SK-N-SH (cell line): ENCODE measurements at regions not wholly inside any gene's neighbourhood (a gene's known extent, or its start where the extent isn't known, plus 50 kb on each side); places are given as distances from the start of the nearest gene placed in this dataset.

ENCODE experiments used
- CTCF ChIA-PET: fragments of 300-600, 350-600 bp; formaldehyde crosslinking; extraction: SDS; loops from one replicate; lab custom pipeline; 2021; lab: Yijun Ruan, JAX
- POLR2A ChIA-PET: fragments of 350-600 bp; sonication (Branson Sonifier 250); formaldehyde crosslinking; extraction: SDS; loops from one replicate; lab custom pipeline; 2020; ENCODE audit warnings: antibody characterized with exemption, inconsistent platforms; lab: Yijun Ruan, JAX
- DNase-seq: peaks from one replicate; pipeline ENCODE4 v3.0.0; 2012
- H2AFZ ChIP-seq: fragments of 200-600 bp; sonication (generic); 2 replicates; pipeline ENCODE4 v1.8.1; 2016; ENCODE audit warnings: antibody characterized with exemption, mild to moderate bottlenecking, low read depth
- H3F3A ChIP-seq: fragments of 200-600 bp; sonication (generic); replicated peaks from 2 replicates; pipeline ENCODE3; 2016; ENCODE audit warnings: antibody characterized with exemption, mild to moderate bottlenecking; ENCODE audit not compliant: insufficient read depth
- H3K27ac ChIP-seq, 2 experiments: fragments of 200-500 bp in 1 of 2; fragments of 200-600 bp in 1 of 2; sonication (Bioruptor generic) in 1 of 2; sonication (generic), shearing (Covaris generic) in 1 of 2; 2 replicates each; pipeline versions ENCODE4 v1.5.1 to v1.6.1; 2014 to 2016; ENCODE audit warnings: low read depth in 2 of 2, inconsistent platforms in 1 of 2, low read length in 1 of 2, mild to moderate bottlenecking in 1 of 2, mixed read lengths in 1 of 2
- H3K27me3 ChIP-seq: fragments of 200-600 bp; sonication (generic), shearing (Covaris generic); 2 replicates; pipeline ENCODE4 v1.6.1; 2016; ENCODE audit warnings: mixed run types; ENCODE audit not compliant: insufficient read depth
- H3K36me3 ChIP-seq, 2 experiments: fragments of 200-500 bp in 1 of 2; fragments of 200-600 bp in 1 of 2; sonication (Bioruptor generic) in 1 of 2; sonication (generic) in 1 of 2; replicated peaks in 1 of 2; 2 replicates each; pipeline versions ENCODE3 to v1.5.1; 2014 to 2016; ENCODE audit warnings: low read length in 1 of 2, mild to moderate bottlenecking in 1 of 2; ENCODE audit not compliant: insufficient read depth in 2 of 2, control insufficient read depth in 1 of 2
- H3K4me1 ChIP-seq, 2 experiments: fragments of 200-500 bp in 1 of 2; fragments of 200-600 bp in 1 of 2; sonication (Bioruptor generic) in 1 of 2; sonication (generic), shearing (Covaris generic) in 1 of 2; 2 replicates each; pipeline versions ENCODE4 v1.5.1 to v1.6.1; 2014 to 2016; ENCODE audit warnings: low read depth in 1 of 2, low read length in 1 of 2, mixed run types in 1 of 2; ENCODE audit not compliant: insufficient read depth in 2 of 2, control insufficient read depth in 1 of 2
- H3K4me2 ChIP-seq: fragments of 200-600 bp; sonication (generic), shearing (Covaris generic); 2 replicates; pipeline ENCODE4 v1.6.1; 2017; ENCODE audit warnings: mixed run types
- H3K4me3 ChIP-seq, 2 experiments: fragments of 200-500 bp in 1 of 2; fragments of 200-600 bp in 1 of 2; sonication (Bioruptor generic) in 1 of 2; sonication (generic), shearing (Covaris generic) in 1 of 2; 2 replicates each; pipeline versions ENCODE4 v1.5.1 to v1.8.1; 2014 to 2016; ENCODE audit warnings: low read depth in 2 of 2, inconsistent platforms in 1 of 2, low read length in 1 of 2, mild to moderate bottlenecking in 1 of 2, mixed read lengths in 1 of 2, moderate library complexity in 1 of 2
- H3K79me2 ChIP-seq: fragments of 200-600 bp; sonication (generic); 2 replicates; pipeline ENCODE4 v1.8.1; 2017; ENCODE audit warnings: mild to moderate bottlenecking; ENCODE audit not compliant: insufficient read depth
- H3K9ac ChIP-seq: fragments of 200-600 bp; sonication (generic); 2 replicates; pipeline ENCODE4 v1.6.1; 2017; ENCODE audit warnings: mixed run types
- H3K9me2 ChIP-seq: fragments of 200-600 bp; sonication (generic); 2 replicates; pipeline ENCODE4 v1.6.1; 2017; ENCODE audit warnings: mixed run types
- H3K9me3 ChIP-seq: fragments of 200-600 bp; sonication (generic); 2 replicates; pipeline ENCODE4 v1.6.1; 2017; ENCODE audit warnings: mixed run types, mild to moderate bottlenecking, moderate library complexity
- H4K20me1 ChIP-seq: fragments of 200-600 bp; sonication (generic); 2 replicates; pipeline ENCODE4 v1.6.1; 2017; ENCODE audit warnings: mild to moderate bottlenecking, mixed run types; ENCODE audit not compliant: insufficient read depth
- CTCF ChIP-seq: fragments of 200-600 bp; sonication (generic); IDR thresholded peaks from 2 replicates; pipeline ENCODE4 v1.6.1; 2017; ENCODE audit warnings: antibody characterized with exemption, mild to moderate bottlenecking, moderate library complexity
- EP300 ChIP-seq, 2 experiments: IDR thresholded peaks; 2 replicates each; pipeline versions ENCODE4 v1.4.0 to v1.6.1; 2012; ENCODE audit warnings: borderline replicate concordance in 1 of 2, low read depth in 1 of 2, low read length in 1 of 2
- EZH2phosphoT487 ChIP-seq: fragments of 200-600 bp; sonication (generic); IDR thresholded peaks from 2 replicates; pipeline ENCODE4 v1.6.1; 2017; ENCODE audit warnings: low read depth, mixed run types, mild to moderate bottlenecking, antibody characterized with exemption, moderate library complexity, borderline replicate concordance
- FOSL2 ChIP-seq: IDR thresholded peaks from 2 replicates; pipeline ENCODE4 v1.4.0; 2012; ENCODE audit warnings: low read depth, mild to moderate bottlenecking, moderate library complexity, borderline replicate concordance
- GABPA ChIP-seq: IDR thresholded peaks from 2 replicates; pipeline ENCODE4 v1.4.0; 2012; ENCODE audit warnings: low read depth, mild to moderate bottlenecking
- IRF3 ChIP-seq: fragments of 150-350 bp; IDR thresholded peaks from 2 replicates; pipeline ENCODE4 v1.6.1; 2016; ENCODE audit warnings: mild to moderate bottlenecking, low read depth, low read length
- MXI1 ChIP-seq: IDR thresholded peaks from 2 replicates; pipeline ENCODE4 v1.6.1; 2012; ENCODE audit warnings: mild to moderate bottlenecking, low read depth, low read length, improper control_type of control experiment
- RFX5 ChIP-seq: IDR thresholded peaks from 2 replicates; pipeline ENCODE4 v1.6.1; 2012; ENCODE audit warnings: mild to moderate bottlenecking, improper control_type of control experiment, low read length
- SMC3 ChIP-seq: IDR thresholded peaks from 2 replicates; pipeline ENCODE4 v1.6.1; 2012; ENCODE audit warnings: low read depth, low read length, improper control_type of control experiment
- TAF1 ChIP-seq: IDR thresholded peaks from 2 replicates; pipeline ENCODE4 v1.6.1; 2012; ENCODE audit warnings: low read depth, mild to moderate bottlenecking, low read length, moderate library complexity, borderline replicate concordance
- TCF12 ChIP-seq: IDR thresholded peaks from 2 replicates; pipeline ENCODE4 v1.4.0; 2012
- TEAD4 ChIP-seq: IDR thresholded peaks from 2 replicates; pipeline ENCODE4 v1.4.0; 2012; ENCODE audit warnings: mild to moderate bottlenecking, borderline replicate concordance; ENCODE audit not compliant: insufficient read depth
- WGBS: methylation state at CpG from one replicate; pipeline ENCODE4 v1.1.6; 2017; ENCODE audit warnings: low lambda C conversion rate; 5-methylcytosine and 5-hydroxymethylcytosine counted together
- TF ChIP-seq, protein P1 (sequence below): IDR thresholded peaks from 2 replicates; pipeline ENCODE4; 2012

DNA sequence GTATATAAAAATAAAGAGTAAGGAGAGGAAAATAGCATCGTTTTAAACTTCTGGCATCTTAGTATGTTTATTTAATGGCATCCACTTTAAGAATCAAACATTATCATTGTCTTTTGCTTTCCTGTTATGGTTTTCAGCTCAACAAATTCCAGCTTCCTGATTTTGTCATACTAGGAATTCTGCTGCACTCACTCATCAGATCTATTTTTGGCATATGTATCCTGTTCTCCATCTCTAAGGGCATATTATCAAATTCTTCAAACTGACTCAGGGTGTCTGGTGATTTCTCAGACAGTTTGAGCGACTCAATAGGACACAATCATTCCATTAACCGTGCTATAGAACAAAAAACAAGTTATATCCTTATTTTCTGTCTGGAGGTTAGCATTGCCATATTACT is 248.5 kb upstream of the DIAPH2 start (continued):
- no peak for TF ChIP-seq CTCF
- TF ChIP-seq TEAD4: peak; percentile 56; the same call in 1 of the 2 replicates
- TF ChIP-seq SMC3: no peak
- peak; percentile 79 for TF ChIP-seq TCF12
- TF ChIP-seq RFX5: no peak
- no peak for TF ChIP-seq IRF3

- H3F3A ChIP-seq: peaks cover 18% of the 10 kb centered on the region
- no peaks in the 10 kb centered on the region for H3K79me2 ChIP-seq
- H3K9me3 ChIP-seq: no peaks in the 10 kb centered on the region
- H4K20me1 ChIP-seq: no peaks in the 10 kb centered on the region
- H3K4me1 ChIP-seq: no peaks in the 10 kb centered on the region
- H3K27me3 ChIP-seq: no peaks in the 10 kb centered on the region
- TF ChIP-seq, protein P1, sequence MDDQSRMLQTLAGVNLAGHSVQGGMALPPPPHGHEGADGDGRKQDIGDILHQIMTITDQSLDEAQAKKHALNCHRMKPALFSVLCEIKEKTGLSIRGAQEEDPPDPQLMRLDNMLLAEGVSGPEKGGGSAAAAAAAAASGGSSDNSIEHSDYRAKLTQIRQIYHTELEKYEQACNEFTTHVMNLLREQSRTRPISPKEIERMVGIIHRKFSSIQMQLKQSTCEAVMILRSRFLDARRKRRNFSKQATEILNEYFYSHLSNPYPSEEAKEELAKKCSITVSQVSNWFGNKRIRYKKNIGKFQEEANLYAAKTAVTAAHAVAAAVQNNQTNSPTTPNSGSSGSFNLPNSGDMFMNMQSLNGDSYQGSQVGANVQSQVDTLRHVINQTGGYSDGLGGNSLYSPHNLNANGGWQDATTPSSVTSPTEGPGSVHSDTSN: no peak
- TF ChIP-seq GABPA: no peak
- TF ChIP-seq, all 33 proteins: peak for 0
- Histone ChIP-seq H3K9me2 (no peaks in the 10 kb centered on the region), H3K27ac (no peak overlapping the region), H3K9ac (no peak overlapping the region), H3K4me3 (no peak overlapping the region), H3K4me2 (no peak overlapping the region), H3K36me3 (no peaks in the 10 kb centered on the region), H2AFZ (0 out of 2 replicates have a peak overlapping the region, but pooled peaks have one; percentile 42)
- POLR2A ChIA-PET: no interaction called here
- WGBS: 69% methylated on average over 1 of the region's 1 CpG
- CTCF ChIA-PET: interaction anchor here (1.0 kb wide), 1 partner anchor 22 kb away, joined by 3 read pairs; no protein-coding TSS in a partner anchor
- no peak for DNase-seq
Measured at GRCh38 chrX:96438803-96439202, 245.8 kb upstream of the DIAPH2 start.

DNA sequence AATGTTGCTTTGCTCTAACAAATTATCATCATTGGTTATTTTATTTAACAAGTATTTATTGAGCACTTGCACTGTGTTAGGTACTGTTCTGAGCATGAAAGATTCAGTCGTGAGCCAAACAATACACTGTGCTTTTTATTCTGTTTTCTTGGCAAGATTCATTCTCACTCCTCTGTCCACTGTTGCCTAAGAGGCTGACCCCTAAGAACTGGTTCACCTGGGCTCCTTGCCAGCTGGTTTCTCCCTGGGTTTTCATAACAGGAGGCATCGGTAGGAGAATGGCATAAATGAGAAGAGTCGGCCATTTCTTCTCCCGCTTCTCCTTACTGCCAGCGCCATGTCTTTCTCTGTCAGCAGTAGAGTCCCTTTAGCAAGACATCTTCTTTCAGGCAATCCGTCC is 243.7 kb upstream of the DIAPH2 start:
- no peak overlapping the region for H3K9ac ChIP-seq
- H3K4me1 ChIP-seq: no peaks in the 10 kb centered on the region
- ChIA-PET CTCF (no interaction called here), POLR2A (no interaction called here)
- WGBS: 60% methylated on average over 6 of the region's 6 CpGs
- no peak overlapping the region for H3K4me2 ChIP-seq
- no peak overlapping the region for H2AFZ ChIP-seq
- H3K9me2 ChIP-seq: no peaks in the 10 kb centered on the region
- no peaks in the 10 kb centered on the region for H3K36me3 ChIP-seq
- TF ChIP-seq EP300 (IDR thresholded peaks at IDR 0.05; ENCODE audit: borderline replicate concordance in 1 of 2, low read depth in 1 of 2, low read length in 1 of 2): no peak
- TF ChIP-seq FOSL2: no peak
- no peak for TF ChIP-seq TAF1
- no peak for TF ChIP-seq MXI1
- no peak for TF ChIP-seq TCF12
- no peak for TF ChIP-seq EZH2phosphoT487
- H3K9me3 ChIP-seq: no peaks in the 10 kb centered on the region
- H3K27ac ChIP-seq: no peak overlapping the region
- peaks cover 5% of the 10 kb centered on the region for H3F3A ChIP-seq
- H3K4me3 ChIP-seq: no peak overlapping the region
- no peak for DNase-seq
- no peaks in the 10 kb centered on the region for H4K20me1 ChIP-seq
- no peaks in the 10 kb centered on the region for H3K27me3 ChIP-seq
- no peaks in the 10 kb centered on the region for H3K79me2 ChIP-seq
